ENCODE measurements at regions not wholly inside any gene's neighbourhood (a gene's known extent, or its start where the extent isn't known, plus 50 kb on each side); places are given as distances from the start of the nearest gene placed in this dataset.

DNA sequence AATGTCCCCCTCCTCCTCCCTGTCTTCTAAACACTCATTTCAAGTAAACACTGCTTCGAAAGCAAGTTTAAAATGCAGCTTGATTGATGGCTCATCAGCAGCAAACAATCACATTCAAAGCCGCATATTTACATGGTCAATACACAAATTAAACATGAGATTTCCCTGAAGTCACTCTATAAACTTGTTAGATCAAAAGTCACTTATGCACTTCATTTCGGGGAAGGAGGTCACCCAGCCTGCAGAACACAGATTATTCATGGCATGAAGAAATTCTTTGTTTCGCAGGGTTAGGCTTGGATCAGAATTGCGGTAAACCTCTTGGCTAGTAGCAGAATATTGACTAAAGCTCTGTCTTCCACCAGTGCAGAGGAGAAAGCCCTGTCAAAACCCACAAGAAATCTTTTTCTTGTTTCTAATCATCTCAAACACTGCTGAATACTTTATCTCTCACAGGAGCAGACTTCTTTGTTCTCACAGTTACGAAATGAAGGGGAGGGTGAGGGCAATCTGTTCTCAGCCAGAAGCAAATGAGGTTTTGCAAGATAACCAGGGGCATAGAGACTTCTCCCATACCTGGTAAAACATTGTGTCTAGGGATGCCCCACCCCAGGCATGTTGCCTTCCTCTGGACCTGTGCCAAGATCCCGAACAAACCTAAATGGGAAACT, 133.3 kb upstream of the CHL1 start:
- DNase-seq (ENCODE audit: low spot score) = no peak
- TF ChIP-seq, protein P1, sequence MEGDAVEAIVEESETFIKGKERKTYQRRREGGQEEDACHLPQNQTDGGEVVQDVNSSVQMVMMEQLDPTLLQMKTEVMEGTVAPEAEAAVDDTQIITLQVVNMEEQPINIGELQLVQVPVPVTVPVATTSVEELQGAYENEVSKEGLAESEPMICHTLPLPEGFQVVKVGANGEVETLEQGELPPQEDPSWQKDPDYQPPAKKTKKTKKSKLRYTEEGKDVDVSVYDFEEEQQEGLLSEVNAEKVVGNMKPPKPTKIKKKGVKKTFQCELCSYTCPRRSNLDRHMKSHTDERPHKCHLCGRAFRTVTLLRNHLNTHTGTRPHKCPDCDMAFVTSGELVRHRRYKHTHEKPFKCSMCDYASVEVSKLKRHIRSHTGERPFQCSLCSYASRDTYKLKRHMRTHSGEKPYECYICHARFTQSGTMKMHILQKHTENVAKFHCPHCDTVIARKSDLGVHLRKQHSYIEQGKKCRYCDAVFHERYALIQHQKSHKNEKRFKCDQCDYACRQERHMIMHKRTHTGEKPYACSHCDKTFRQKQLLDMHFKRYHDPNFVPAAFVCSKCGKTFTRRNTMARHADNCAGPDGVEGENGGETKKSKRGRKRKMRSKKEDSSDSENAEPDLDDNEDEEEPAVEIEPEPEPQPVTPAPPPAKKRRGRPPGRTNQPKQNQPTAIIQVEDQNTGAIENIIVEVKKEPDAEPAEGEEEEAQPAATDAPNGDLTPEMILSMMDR (IDR thresholded peaks at IDR 0.05; ENCODE audit: borderline replicate concordance, control extremely low read depth, extremely low read depth, insufficient read depth, missing control alignments) = no peak
- in situ Hi-C loops (cut with MboI; ENCODE audit: low sequenced_read_pairs, unreplicated experiment) = no loop called here

DNA sequence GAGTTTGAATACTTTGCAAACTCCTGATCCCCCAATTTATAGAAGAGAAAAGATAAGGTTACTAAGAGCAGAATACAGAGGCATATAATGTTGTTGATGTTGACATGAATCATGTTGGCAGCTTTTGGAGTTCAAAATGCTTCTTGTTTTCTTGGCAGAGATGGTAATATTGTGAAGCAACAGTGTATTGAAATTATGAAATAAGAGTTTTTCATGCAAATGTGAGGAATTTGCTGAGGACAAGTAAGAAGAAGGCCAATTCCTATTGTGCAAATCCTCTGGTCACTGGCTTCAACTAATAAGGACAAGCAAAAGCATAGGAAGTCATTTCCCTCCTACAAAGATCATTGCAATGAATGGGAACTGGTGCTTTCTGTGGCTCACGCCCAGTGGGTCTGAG, 126.9 kb upstream of the CHL1 start:
- TF ChIP-seq, protein P1 (IDR thresholded peaks at IDR 0.05; ENCODE audit: borderline replicate concordance, control extremely low read depth, extremely low read depth, insufficient read depth, missing control alignments) = no peak
- no peak for DNase-seq (ENCODE audit: low spot score)
- in situ Hi-C loops (cut with MboI; ENCODE audit: low sequenced_read_pairs, unreplicated experiment) = no loop called here

GRCh38 chr3:72776-73175, 123.8 kb upstream of the CHL1 start:
- in situ Hi-C loops (cut with MboI; ENCODE audit: low sequenced_read_pairs, unreplicated experiment) = no loop called here
- TF ChIP-seq, protein P1 (IDR thresholded peaks at IDR 0.05; ENCODE audit: borderline replicate concordance, control extremely low read depth, extremely low read depth, insufficient read depth, missing control alignments) = no peak
- DNase-seq (ENCODE audit: low spot score) = no peak

GRCh38 chr3:73271-73670, 123.3 kb upstream of the CHL1 start:
- in situ Hi-C loops (cut with MboI; ENCODE audit: low sequenced_read_pairs, unreplicated experiment) = no loop called here
- TF ChIP-seq, protein P1 (IDR thresholded peaks at IDR 0.05; ENCODE audit: borderline replicate concordance, control extremely low read depth, extremely low read depth, insufficient read depth, missing control alignments) = no peak
- DNase-seq (ENCODE audit: low spot score) = no peak

DNA sequence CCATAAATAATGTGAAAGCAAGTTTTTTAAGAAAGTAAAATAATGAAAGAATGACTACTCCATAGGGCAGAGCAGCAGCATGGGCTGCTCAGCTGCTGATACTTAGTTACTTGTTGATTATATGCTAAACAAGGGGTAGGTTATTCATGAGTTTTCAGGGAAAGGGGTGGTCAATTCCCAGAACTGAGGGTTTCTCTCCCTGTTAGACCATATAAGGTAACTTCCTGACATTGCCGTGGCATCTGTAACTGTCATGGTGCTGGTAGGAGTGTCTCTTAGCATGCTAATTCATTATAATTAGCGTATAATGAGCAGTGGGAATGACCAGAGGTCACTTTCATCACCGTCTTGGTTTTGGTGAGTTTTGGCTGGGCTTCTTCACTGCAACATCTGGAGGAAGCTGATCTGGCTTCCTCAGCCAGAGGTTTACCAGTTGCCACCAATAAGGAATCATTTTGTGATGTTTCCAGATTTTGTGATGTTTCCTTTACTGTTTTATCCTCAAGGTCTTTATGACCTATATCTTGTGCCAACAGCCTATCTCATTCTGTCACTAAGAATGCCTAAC, 121.8 kb upstream of the CHL1 start:
- no peak for DNase-seq (ENCODE audit: low spot score)
- TF ChIP-seq, protein P1 (IDR thresholded peaks at IDR 0.05; ENCODE audit: borderline replicate concordance, control extremely low read depth, extremely low read depth, insufficient read depth, missing control alignments) = no peak
- in situ Hi-C loops (cut with MboI; ENCODE audit: low sequenced_read_pairs, unreplicated experiment) = no loop called here

- DNase-seq (ENCODE audit: low spot score) = no peak
- in situ Hi-C loops (cut with MboI; ENCODE audit: low sequenced_read_pairs, unreplicated experiment) = no loop called here
- TF ChIP-seq, protein P1 (IDR thresholded peaks at IDR 0.05; ENCODE audit: borderline replicate concordance, control extremely low read depth, extremely low read depth, insufficient read depth, missing control alignments) = no peak
These were observed 121.3 kb upstream of the CHL1 start for GRCh38 chr3:75260-75659.

Data from GM13976 (cell line).